ENCODE measurements at regions not wholly inside any gene's neighbourhood (a gene's known extent, or its start where the extent isn't known, plus 50 kb on each side); places are given as distances from the start of the nearest gene placed in this dataset.

DNA sequence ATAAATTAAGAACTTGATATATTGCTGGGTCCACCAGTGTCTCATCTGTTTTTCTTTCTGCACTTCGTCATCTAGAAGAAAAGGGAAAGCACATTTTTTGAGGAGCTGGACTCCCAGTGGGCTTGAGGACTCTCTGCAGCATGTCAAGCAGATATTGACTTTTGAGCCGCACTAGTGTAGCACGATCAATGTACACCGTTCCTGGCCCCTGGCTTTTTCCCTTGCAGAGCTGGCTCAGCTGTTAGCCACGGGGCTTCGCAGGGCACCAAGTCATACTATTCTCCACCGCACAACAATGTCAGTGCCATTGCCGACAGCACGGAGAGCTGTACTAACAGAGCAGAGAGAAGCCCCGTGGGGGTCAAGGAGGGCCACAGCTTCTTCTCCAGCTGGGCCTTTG lies 235.4 kb upstream of the HABP2 start:
- DNase-seq (ENCODE audit: low spot score) (no peak), ATAC-seq (ENCODE audit: insufficient number of reproducible peaks, low FRiP score, low read depth) (no peak)
- Histone ChIP-seq H3K36me3 (no peaks in the 10 kb centered on the region), H3K4me3 (no peak overlapping the region), H3K27me3 (replicated peaks; ENCODE audit: insufficient read depth) (no peaks in the 10 kb centered on the region), H3K4me1 (ENCODE audit: control insufficient read depth in 1 of 2, low read depth in 2 of 2) (no peaks in the 10 kb centered on the region), H3K27ac (no peak overlapping the region), H3K9me3 (no peaks in the 10 kb centered on the region)
- TF ChIP-seq, protein P1, sequence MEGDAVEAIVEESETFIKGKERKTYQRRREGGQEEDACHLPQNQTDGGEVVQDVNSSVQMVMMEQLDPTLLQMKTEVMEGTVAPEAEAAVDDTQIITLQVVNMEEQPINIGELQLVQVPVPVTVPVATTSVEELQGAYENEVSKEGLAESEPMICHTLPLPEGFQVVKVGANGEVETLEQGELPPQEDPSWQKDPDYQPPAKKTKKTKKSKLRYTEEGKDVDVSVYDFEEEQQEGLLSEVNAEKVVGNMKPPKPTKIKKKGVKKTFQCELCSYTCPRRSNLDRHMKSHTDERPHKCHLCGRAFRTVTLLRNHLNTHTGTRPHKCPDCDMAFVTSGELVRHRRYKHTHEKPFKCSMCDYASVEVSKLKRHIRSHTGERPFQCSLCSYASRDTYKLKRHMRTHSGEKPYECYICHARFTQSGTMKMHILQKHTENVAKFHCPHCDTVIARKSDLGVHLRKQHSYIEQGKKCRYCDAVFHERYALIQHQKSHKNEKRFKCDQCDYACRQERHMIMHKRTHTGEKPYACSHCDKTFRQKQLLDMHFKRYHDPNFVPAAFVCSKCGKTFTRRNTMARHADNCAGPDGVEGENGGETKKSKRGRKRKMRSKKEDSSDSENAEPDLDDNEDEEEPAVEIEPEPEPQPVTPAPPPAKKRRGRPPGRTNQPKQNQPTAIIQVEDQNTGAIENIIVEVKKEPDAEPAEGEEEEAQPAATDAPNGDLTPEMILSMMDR (IDR thresholded peaks at IDR 0.05) = no peak

GRCh38 chr10:113319479-113319878 lies 233.4 kb upstream of the HABP2 start:
- ATAC-seq (ENCODE audit: insufficient number of reproducible peaks, low FRiP score, low read depth) = no peak
- no peaks in the 10 kb centered on the region for H3K4me1 ChIP-seq (ENCODE audit: control insufficient read depth in 1 of 2, low read depth in 2 of 2)
- TF ChIP-seq, protein P1 (IDR thresholded peaks at IDR 0.05) = no peak
- H3K4me3 ChIP-seq = no peak overlapping the region
- no peaks in the 10 kb centered on the region for H3K9me3 ChIP-seq
- H3K27ac ChIP-seq = no peak overlapping the region
- H3K36me3 ChIP-seq = no peaks in the 10 kb centered on the region
- no peak for DNase-seq (ENCODE audit: low spot score)
- H3K27me3 ChIP-seq (replicated peaks; ENCODE audit: insufficient read depth) = no peaks in the 10 kb centered on the region

GRCh38 chr10:113320211-113320610 lies 232.6 kb upstream of the HABP2 start:
- Histone ChIP-seq H3K9me3 (no peaks in the 10 kb centered on the region), H3K36me3 (no peaks in the 10 kb centered on the region), H3K27me3 (replicated peaks; ENCODE audit: insufficient read depth) (no peaks in the 10 kb centered on the region), H3K4me3 (no peak overlapping the region), H3K27ac (no peak overlapping the region), H3K4me1 (ENCODE audit: control insufficient read depth in 1 of 2, low read depth in 2 of 2) (no peaks in the 10 kb centered on the region)
- TF ChIP-seq, protein P1 (IDR thresholded peaks at IDR 0.05) = no peak
- DNase-seq (ENCODE audit: low spot score) = no peak
- no peak for ATAC-seq (ENCODE audit: insufficient number of reproducible peaks, low FRiP score, low read depth)

DNA sequence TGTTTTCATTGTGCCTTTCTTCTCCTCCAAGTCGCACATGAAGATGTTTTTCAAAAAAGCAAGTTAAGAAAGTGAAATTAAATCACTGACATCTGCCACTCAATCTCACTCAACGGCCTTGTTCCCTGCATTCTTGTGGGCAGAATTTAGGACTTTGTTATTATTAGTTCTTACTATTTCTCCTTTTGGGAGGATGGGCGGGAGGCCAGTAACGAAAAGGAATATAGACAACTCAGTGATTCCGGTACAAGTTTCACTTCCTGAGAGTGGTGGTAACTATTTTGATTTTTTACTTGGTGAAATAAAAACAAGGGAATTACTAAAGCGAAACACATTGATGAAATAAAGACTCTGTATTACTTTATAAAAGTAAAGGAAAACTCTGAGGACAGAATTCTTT lies 231.9 kb upstream of the HABP2 start:
- no peaks in the 10 kb centered on the region for H3K36me3 ChIP-seq
- TF ChIP-seq, protein P1 (IDR thresholded peaks at IDR 0.05) = no peak
- H3K27me3 ChIP-seq (replicated peaks; ENCODE audit: insufficient read depth) = no peaks in the 10 kb centered on the region
- no peak overlapping the region for H3K4me3 ChIP-seq
- DNase-seq (ENCODE audit: low spot score) = no peak
- H3K27ac ChIP-seq = no peak overlapping the region
- H3K9me3 ChIP-seq = no peaks in the 10 kb centered on the region
- ATAC-seq (ENCODE audit: insufficient number of reproducible peaks, low FRiP score, low read depth) = no peak
- peaks cover 4 to 6% of the 10 kb centered on the region in 2 donors for H3K4me1 ChIP-seq (ENCODE audit: control insufficient read depth in 1 of 2, low read depth in 2 of 2)

DNA sequence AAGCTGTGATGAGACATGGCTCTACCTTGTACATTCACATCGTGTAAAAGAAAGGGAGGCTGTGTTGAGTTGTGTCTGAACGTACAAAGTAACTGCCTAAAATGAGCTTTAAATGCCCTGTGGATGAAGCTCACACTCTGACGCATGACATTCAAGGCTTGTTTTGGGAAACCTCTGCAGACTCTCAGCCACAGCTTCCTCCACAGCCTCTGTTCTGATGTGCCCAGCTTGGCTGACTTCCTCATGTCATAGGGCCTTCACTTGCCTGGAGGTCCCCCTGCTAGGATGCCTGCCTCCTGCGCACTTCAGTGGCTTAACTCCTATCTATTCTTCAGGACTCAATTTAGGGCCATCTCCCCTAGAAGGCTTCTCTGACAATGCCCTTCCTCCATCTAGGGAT lies 230.0 kb upstream of the HABP2 start:
- Histone ChIP-seq H3K36me3 (no peaks in the 10 kb centered on the region), H3K4me3 (no peak overlapping the region), H3K27ac (no peak overlapping the region), H3K9me3 (no peaks in the 10 kb centered on the region), H3K4me1 (ENCODE audit: control insufficient read depth in 1 of 2, low read depth in 2 of 2) (peaks cover 10 to 19% of the 10 kb centered on the region in 2 donors), H3K27me3 (replicated peaks; ENCODE audit: insufficient read depth) (no peaks in the 10 kb centered on the region)
- TF ChIP-seq, protein P1 (IDR thresholded peaks at IDR 0.05) = no peak
- ATAC-seq (ENCODE audit: insufficient number of reproducible peaks, low FRiP score, low read depth) = no peak
- no peak for DNase-seq (ENCODE audit: low spot score)
